ENCODE measurements at regions not wholly inside any gene's neighbourhood (a gene's known extent, or its start where the extent isn't known, plus 50 kb on each side); places are given as distances from the start of the nearest gene placed in this dataset.

- no peak for DNase-seq (ENCODE audit: low read depth)
Observed at GRCh38 chr17:36864827-36865430, 72.3 kb upstream of the LHX1 start.

GRCh38 chr17:36867716-36868341, 69.4 kb upstream of the LHX1 start:
- no peak for DNase-seq (ENCODE audit: low read depth)

- DNase-seq (ENCODE audit: low read depth), result no peak
Observed at GRCh38 chr17:36868777-36869176, 68.5 kb upstream of the LHX1 start.

- no peak for DNase-seq (ENCODE audit: low read depth)
Observed at GRCh38 chr17:36869441-36869840, 67.8 kb upstream of the LHX1 start.

GRCh38 chr17:36869856-36870719, 67.2 kb upstream of the LHX1 start:
- no peak for DNase-seq (ENCODE audit: low read depth)

GRCh38 chr17:36870720-36870999, 66.6 kb upstream of the LHX1 start:
- DNase-seq (ENCODE audit: low read depth), result no peak

GRCh38 chr17:36875698-36876293, 61.5 kb upstream of the LHX1 start:
- no peak for DNase-seq (ENCODE audit: low read depth)

GRCh38 chr17:36876966-36877365, 60.3 kb upstream of the LHX1 start:
- no peak for DNase-seq (ENCODE audit: low read depth)

- DNase-seq (ENCODE audit: low read depth), result no peak
Observed at GRCh38 chr17:36877771-36878170, 59.5 kb upstream of the LHX1 start.

GRCh38 chr17:36878216-36878615, 59.1 kb upstream of the LHX1 start:
- no peak for DNase-seq (ENCODE audit: low read depth)

- no peak for DNase-seq (ENCODE audit: low read depth)
Observed at GRCh38 chr17:36879027-36879426, 58.2 kb upstream of the LHX1 start.

- DNase-seq (ENCODE audit: low read depth), result no peak
Observed at GRCh38 chr17:36879624-36880131, 57.6 kb upstream of the LHX1 start.

- DNase-seq (ENCODE audit: low read depth), result no peak
Observed at GRCh38 chr17:36880268-36880905, 56.9 kb upstream of the LHX1 start.

- DNase-seq (ENCODE audit: low read depth), result no peak
Observed at GRCh38 chr17:36881323-36881722, 56.0 kb upstream of the LHX1 start.

GRCh38 chr17:36884495-36885152, 52.7 kb upstream of the LHX1 start:
- no peak for DNase-seq (ENCODE audit: low read depth)

- no peak for DNase-seq (ENCODE audit: low read depth)
Observed at GRCh38 chr17:36885153-36885735, 52.0 kb upstream of the LHX1 start.

GRCh38 chr17:36885771-36886377, 51.4 kb upstream of the LHX1 start:
- DNase-seq (ENCODE audit: low read depth), result no peak

Measured in non-pigmented ciliary epithelial cell (primary cell).